ENCODE measurements at regions not wholly inside any gene's neighbourhood (a gene's known extent, or its start where the extent isn't known, plus 50 kb on each side); places are given as distances from the start of the nearest gene placed in this dataset.

DNA sequence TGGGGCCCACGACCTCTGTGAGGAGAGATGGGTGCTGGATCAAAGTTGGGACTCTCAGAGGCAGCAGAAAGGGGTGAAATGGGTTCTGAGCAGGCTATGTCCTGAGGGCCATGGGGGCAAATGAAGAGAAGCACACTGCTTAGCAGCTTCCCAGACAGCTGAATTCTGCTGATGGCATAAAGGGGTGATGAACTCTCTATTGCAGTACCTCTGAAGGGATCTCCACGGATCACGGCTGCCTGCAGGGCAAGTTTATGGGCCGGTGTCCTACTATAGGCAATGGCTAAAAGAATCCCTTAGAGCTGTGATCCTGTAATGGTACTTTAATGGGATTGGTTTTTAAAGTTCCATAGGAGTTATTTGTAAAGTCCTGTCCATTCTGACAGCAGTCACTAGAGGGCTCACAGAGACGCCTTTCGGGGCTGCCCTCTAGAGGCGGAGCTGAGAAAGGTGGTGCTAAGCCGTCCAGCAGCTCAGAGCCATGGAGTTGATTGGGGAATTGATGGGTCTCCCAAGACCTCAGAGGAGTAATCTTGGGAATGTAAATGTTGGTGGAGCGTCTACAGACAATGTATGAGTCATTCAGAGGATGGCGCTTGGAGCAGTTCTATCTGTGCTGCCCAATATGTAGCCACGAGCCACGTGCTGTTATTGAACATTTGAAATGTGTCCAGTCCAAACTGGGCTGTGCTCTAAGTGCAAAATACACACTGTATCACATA, 287.3 kb downstream of the COG6 start:
- TF ChIP-seq, protein P1, sequence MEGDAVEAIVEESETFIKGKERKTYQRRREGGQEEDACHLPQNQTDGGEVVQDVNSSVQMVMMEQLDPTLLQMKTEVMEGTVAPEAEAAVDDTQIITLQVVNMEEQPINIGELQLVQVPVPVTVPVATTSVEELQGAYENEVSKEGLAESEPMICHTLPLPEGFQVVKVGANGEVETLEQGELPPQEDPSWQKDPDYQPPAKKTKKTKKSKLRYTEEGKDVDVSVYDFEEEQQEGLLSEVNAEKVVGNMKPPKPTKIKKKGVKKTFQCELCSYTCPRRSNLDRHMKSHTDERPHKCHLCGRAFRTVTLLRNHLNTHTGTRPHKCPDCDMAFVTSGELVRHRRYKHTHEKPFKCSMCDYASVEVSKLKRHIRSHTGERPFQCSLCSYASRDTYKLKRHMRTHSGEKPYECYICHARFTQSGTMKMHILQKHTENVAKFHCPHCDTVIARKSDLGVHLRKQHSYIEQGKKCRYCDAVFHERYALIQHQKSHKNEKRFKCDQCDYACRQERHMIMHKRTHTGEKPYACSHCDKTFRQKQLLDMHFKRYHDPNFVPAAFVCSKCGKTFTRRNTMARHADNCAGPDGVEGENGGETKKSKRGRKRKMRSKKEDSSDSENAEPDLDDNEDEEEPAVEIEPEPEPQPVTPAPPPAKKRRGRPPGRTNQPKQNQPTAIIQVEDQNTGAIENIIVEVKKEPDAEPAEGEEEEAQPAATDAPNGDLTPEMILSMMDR (IDR thresholded peaks at IDR 0.05; ENCODE audit: low read length), result peak; percentile 100
- TF ChIP-seq EZH2 (IDR thresholded peaks at IDR 0.05; ENCODE audit: borderline replicate concordance, low read length), result no peak
